Vagina (tissue), 2 donors: ENCODE measurements at regions not wholly inside any gene's neighbourhood (a gene's known extent, or its start where the extent isn't known, plus 50 kb on each side); places are given as distances from the start of the nearest gene placed in this dataset.

ENCODE experiments used
- DNase-seq, 2 donors: peaks; one replicate each; pipeline ENCODE4 v3.0.0-alpha.2; 2017; ENCODE audit errors: extremely low spot score in 2 of 2
- H3K27ac ChIP-seq: fragments of 200-600 bp; sonication (generic); one replicate; pipeline ENCODE4 v1.5.1; 2019
- H3K27me3 ChIP-seq: fragments of 200-600 bp; sonication (generic); one replicate; pipeline ENCODE4 v1.5.1; 2019
- H3K36me3 ChIP-seq, 2 donors: fragments of 200-600 bp; sonication (generic); one replicate each; pipeline ENCODE4 v1.5.1; 2017 to 2019
- H3K4me1 ChIP-seq: fragments of 200-600 bp; sonication (generic); one replicate; pipeline ENCODE4 v1.5.1; 2019
- H3K4me3 ChIP-seq, 2 donors: fragments of 200-600 bp; sonication (generic); 1 replicate in 1 of 2; 2 replicates in 1 of 2; pipeline ENCODE4 v1.5.1; 2016 to 2019
- H3K9me3 ChIP-seq: fragments of 200-600 bp; sonication (generic); one replicate; pipeline ENCODE4 v1.5.1; 2019
- CTCF ChIP-seq, 3 experiments: fragments of 450-650 bp in 2 of 3; fragments of 200-600 bp in 1 of 3; sonication (generic) in 1 of 3; IDR thresholded peaks; one replicate each; pipeline ENCODE4 v1.5.1; 2017 to 2019; ENCODE audit warnings: antibody characterized with exemption in 3 of 3, mild to moderate bottlenecking in 2 of 3, moderate library complexity in 2 of 3
- POLR2A ChIP-seq, 2 donors: fragments of 450-650 bp; IDR thresholded peaks; one replicate each; pipeline ENCODE4 v1.6.1; 2017; ENCODE audit warnings: antibody characterized with exemption in 2 of 2, mild to moderate bottlenecking in 2 of 2, moderate library complexity in 2 of 2
- POLR2AphosphoS5 ChIP-seq, 2 donors: sonication (generic); formaldehyde crosslinking; IDR thresholded peaks; one replicate each; pipeline ENCODE4 v1.9.0; 2017; ENCODE audit warnings: antibody characterized with exemption in 2 of 2, mild to moderate bottlenecking in 2 of 2, low read depth in 1 of 2; ENCODE audit not compliant: insufficient read depth in 1 of 2
- intact Hi-C: fragments of 100-400 bp; cut with DNase I; formaldehyde crosslinking; loops from one replicate; pipeline ENCODE4 v1.15.1; 2023

- H3K4me3 ChIP-seq: no peak overlapping the region
- H3K9me3 ChIP-seq: no peaks in the 10 kb centered on the region
- no peak for DNase-seq
- H3K36me3 ChIP-seq: no peaks in the 10 kb centered on the region
- TF ChIP-seq CTCF (IDR thresholded peaks at IDR 0.05): no peak
- no peak for TF ChIP-seq POLR2A (IDR thresholded peaks at IDR 0.05)
- no peak for TF ChIP-seq POLR2AphosphoS5 (IDR thresholded peaks at IDR 0.05; ENCODE audit: insufficient read depth in 1 of 2, low read depth in 1 of 2)
- H3K27ac ChIP-seq: no peak overlapping the region
- intact Hi-C loops: no loop called here
- H3K27me3 ChIP-seq: no peaks in the 10 kb centered on the region
- no peaks in the 10 kb centered on the region for H3K4me1 ChIP-seq
Measured at GRCh38 chr16:86033016-86033474, 134.1 kb downstream of the IRF8 start.

GRCh38 chr16:86033971-86034370 lies 135.0 kb downstream of the IRF8 start:
- H3K9me3 ChIP-seq: no peaks in the 10 kb centered on the region
- no peak for TF ChIP-seq POLR2AphosphoS5 (IDR thresholded peaks at IDR 0.05; ENCODE audit: insufficient read depth in 1 of 2, low read depth in 1 of 2)
- no peak for TF ChIP-seq POLR2A (IDR thresholded peaks at IDR 0.05)
- no peak for TF ChIP-seq CTCF (IDR thresholded peaks at IDR 0.05)
- H3K4me1 ChIP-seq: no peaks in the 10 kb centered on the region
- no peaks in the 10 kb centered on the region for H3K27me3 ChIP-seq
- H3K36me3 ChIP-seq: no peaks in the 10 kb centered on the region
- intact Hi-C loops: no loop called here
- DNase-seq: no peak
- no peak overlapping the region for H3K27ac ChIP-seq
- H3K4me3 ChIP-seq: no peak overlapping the region

GRCh38 chr16:86034421-86034919 lies 135.5 kb downstream of the IRF8 start:
- Histone ChIP-seq H3K4me1 (no peaks in the 10 kb centered on the region), H3K9me3 (no peaks in the 10 kb centered on the region), H3K27ac (no peak overlapping the region), H3K4me3 (no peak overlapping the region), H3K36me3 (no peaks in the 10 kb centered on the region), H3K27me3 (no peaks in the 10 kb centered on the region)
- DNase-seq: no peak
- no peak for TF ChIP-seq POLR2A (IDR thresholded peaks at IDR 0.05)
- no peak for TF ChIP-seq CTCF (IDR thresholded peaks at IDR 0.05)
- no peak for TF ChIP-seq POLR2AphosphoS5 (IDR thresholded peaks at IDR 0.05; ENCODE audit: insufficient read depth in 1 of 2, low read depth in 1 of 2)
- intact Hi-C loops: no loop called here

- no peak overlapping the region for H3K4me3 ChIP-seq
- H3K4me1 ChIP-seq: no peaks in the 10 kb centered on the region
- no peak for DNase-seq
- intact Hi-C loops: no loop called here
- no peaks in the 10 kb centered on the region for H3K9me3 ChIP-seq
- no peak overlapping the region for H3K27ac ChIP-seq
- no peaks in the 10 kb centered on the region for H3K36me3 ChIP-seq
- H3K27me3 ChIP-seq: no peaks in the 10 kb centered on the region
- no peak for TF ChIP-seq CTCF (IDR thresholded peaks at IDR 0.05)
- no peak for TF ChIP-seq POLR2A (IDR thresholded peaks at IDR 0.05)
Measured at GRCh38 chr16:86035906-86036305, 136.9 kb downstream of the IRF8 start.

GRCh38 chr16:86037999-86038925 lies 139.3 kb downstream of the IRF8 start:
- intact Hi-C loops: no loop called here
- Histone ChIP-seq H3K27ac (no peak overlapping the region), H3K4me3 (no peak overlapping the region), H3K4me1 (no peaks in the 10 kb centered on the region), H3K36me3 (no peaks in the 10 kb centered on the region), H3K27me3 (no peaks in the 10 kb centered on the region), H3K9me3 (no peaks in the 10 kb centered on the region)
- TF ChIP-seq POLR2A (IDR thresholded peaks at IDR 0.05) (no peak), POLR2AphosphoS5 (IDR thresholded peaks at IDR 0.05; ENCODE audit: insufficient read depth in 1 of 2, low read depth in 1 of 2) (no peak), CTCF (IDR thresholded peaks at IDR 0.05) (no peak)
- no peak for DNase-seq
